ENCODE measurements at regions not wholly inside any gene's neighbourhood (a gene's known extent, or its start where the extent isn't known, plus 50 kb on each side); places are given as distances from the start of the nearest gene placed in this dataset.

GRCh38 chr18:60684843-60685513 is 312.4 kb upstream of the MC4R start:
- Mint-ChIP-seq H3K27ac (no peak overlapping the region), H3K4me1 (no peaks in the 10 kb centered on the region), H3K27me3 (ENCODE audit: low read depth in 3 of 3) (no peaks in the 10 kb centered on the region), H3K4me3 (peak overlapping the region in 1 of 2 donors; percentile 39), H3K36me3 (no peaks in the 10 kb centered on the region), H3K9me3 (peaks cover 0 to 2% (median 0%) of the 10 kb centered on the region in 7 donors)
- peak; percentile 34 for TF ChIP-seq CTCF (IDR thresholded peaks at IDR 0.05)
- H3K79me2 ChIP-seq (ENCODE audit: insufficient read depth, low read length): no peaks in the 10 kb centered on the region
- H3K9me3 ChIP-seq (replicated peaks in 1 of 2; ENCODE audit: control insufficient read depth in 1 of 2, insufficient read depth in 1 of 2, low read length in 2 of 2): no peaks in the 10 kb centered on the region
- H3K4me2 ChIP-seq (replicated peaks; ENCODE audit: extremely low read depth, low read length, poor library complexity, severe bottlenecking): no peak overlapping the region
- no peak overlapping the region for H3K27ac ChIP-seq (ENCODE audit: low read depth in 1 of 2, low read length in 2 of 2)
- H3K9ac ChIP-seq (ENCODE audit: insufficient read depth, low read length, poor library complexity, severe bottlenecking): no peak overlapping the region
- no peaks in the 10 kb centered on the region for H3K27me3 ChIP-seq (ENCODE audit: control insufficient read depth in 2 of 2, insufficient read depth in 2 of 2, low read length in 2 of 2)
- no peak for DNase-seq
- H4K20me1 ChIP-seq (ENCODE audit: insufficient read depth, low read length): no peaks in the 10 kb centered on the region
- no peak overlapping the region for H2AFZ ChIP-seq (ENCODE audit: insufficient read depth, low read depth, low read length, poor library complexity, severe bottlenecking)
- H3K36me3 ChIP-seq (replicated peaks in 1 of 2; ENCODE audit: control insufficient read depth in 1 of 2, insufficient read depth in 2 of 2, low read length in 2 of 2): no peaks in the 10 kb centered on the region
- no peaks in the 10 kb centered on the region for H3K4me1 ChIP-seq (ENCODE audit: control insufficient read depth in 1 of 2, insufficient read depth in 2 of 2, low read length in 2 of 2)
- no peak overlapping the region for H3K4me3 ChIP-seq (replicated peaks in 1 of 3; ENCODE audit: low read depth in 2 of 3, low read length in 3 of 3)
- 77% methylated on average over 3 of the region's 6 CpGs for WGBS (ENCODE audit: insufficient coverage)
- intact Hi-C loops (cut with micrococcal nuclease): no loop called here

- Mint-ChIP-seq H3K27ac (no peak overlapping the region), H3K27me3 (ENCODE audit: low read depth in 3 of 3) (no peaks in the 10 kb centered on the region), H3K4me1 (no peaks in the 10 kb centered on the region), H3K4me3 (no peak overlapping the region), H3K36me3 (no peaks in the 10 kb centered on the region), H3K9me3 (peaks cover 0 to 2% (median 0%) of the 10 kb centered on the region in 7 donors)
- Histone ChIP-seq H3K9ac (ENCODE audit: insufficient read depth, low read length, poor library complexity, severe bottlenecking) (no peak overlapping the region), H3K4me3 (replicated peaks in 1 of 3; ENCODE audit: low read depth in 2 of 3, low read length in 3 of 3) (no peak overlapping the region), H3K4me1 (ENCODE audit: control insufficient read depth in 1 of 2, insufficient read depth in 2 of 2, low read length in 2 of 2) (no peaks in the 10 kb centered on the region), H3K36me3 (replicated peaks in 1 of 2; ENCODE audit: control insufficient read depth in 1 of 2, insufficient read depth in 2 of 2, low read length in 2 of 2) (no peaks in the 10 kb centered on the region), H2AFZ (ENCODE audit: insufficient read depth, low read depth, low read length, poor library complexity, severe bottlenecking) (no peak overlapping the region), H3K27ac (ENCODE audit: low read depth in 1 of 2, low read length in 2 of 2) (no peak overlapping the region), H3K9me3 (replicated peaks in 1 of 2; ENCODE audit: control insufficient read depth in 1 of 2, insufficient read depth in 1 of 2, low read length in 2 of 2) (no peaks in the 10 kb centered on the region), H3K4me2 (replicated peaks; ENCODE audit: extremely low read depth, low read length, poor library complexity, severe bottlenecking) (no peak overlapping the region), H4K20me1 (ENCODE audit: insufficient read depth, low read length) (no peaks in the 10 kb centered on the region), H3K27me3 (ENCODE audit: control insufficient read depth in 2 of 2, insufficient read depth in 2 of 2, low read length in 2 of 2) (no peaks in the 10 kb centered on the region), H3K79me2 (ENCODE audit: insufficient read depth, low read length) (no peaks in the 10 kb centered on the region)
- no peak for DNase-seq
- WGBS (ENCODE audit: insufficient coverage): 85% methylated on average over 2 of the region's 3 CpGs
- intact Hi-C loops (cut with micrococcal nuclease): no loop called here
- TF ChIP-seq CTCF (IDR thresholded peaks at IDR 0.05): no peak
These were observed 313.6 kb upstream of the MC4R start for GRCh38 chr18:60686142-60686541.
